Stimulated activated CD4-positive, alpha-beta T cell treated with anti-CD3 and anti-CD28 coated beads, Interleukin-15, amount 100 ng/mL, for 48 hours (primary cell): ENCODE measurements at regions not wholly inside any gene's neighbourhood (a gene's known extent, or its start where the extent isn't known, plus 50 kb on each side); places are given as distances from the start of the nearest gene placed in this dataset.

Experiments used
- DNase-seq, 2 donors: peaks; one replicate each; pipeline ENCODE4 v3.0.0-alpha.2; 2020; ENCODE audit warnings: low read depth in 2 of 2

GRCh38 chr16:35841632-35842031, 2382.2 kb downstream of the TP53TG3F start:
- no peak for DNase-seq

- no peak for DNase-seq
These were observed 2402.8 kb downstream of the TP53TG3F start for GRCh38 chr16:35862242-35862641.

- DNase-seq, result no peak
These were observed 2409.2 kb downstream of the TP53TG3F start for GRCh38 chr16:35868630-35869029.

- no peak for DNase-seq
These were observed 2414.1 kb downstream of the TP53TG3F start for GRCh38 chr16:35873472-35873871.

- DNase-seq, result no peak
These were observed 2422.2 kb downstream of the TP53TG3F start for GRCh38 chr16:35881654-35882053.

GRCh38 chr16:35906440-35906839, 2447.0 kb downstream of the TP53TG3F start:
- no peak for DNase-seq

GRCh38 chr16:35908152-35908551, 2448.7 kb downstream of the TP53TG3F start:
- no peak for DNase-seq

GRCh38 chr16:35908942-35909341, 2449.5 kb downstream of the TP53TG3F start:
- DNase-seq, result no peak

- no peak for DNase-seq
These were observed 2450.0 kb downstream of the TP53TG3F start for GRCh38 chr16:35909351-35909954.

- DNase-seq, result no peak
These were observed 2451.0 kb downstream of the TP53TG3F start for GRCh38 chr16:35910409-35910808.

GRCh38 chr16:35911899-35912298, 2452.5 kb downstream of the TP53TG3F start:
- DNase-seq, result no peak

- DNase-seq, result no peak
These were observed 2472.3 kb downstream of the TP53TG3F start for GRCh38 chr16:35931722-35932121.
